GM06990 (cell line): ENCODE measurements at regions not wholly inside any gene's neighbourhood (a gene's known extent, or its start where the extent isn't known, plus 50 kb on each side); places are given as distances from the start of the nearest gene placed in this dataset.

Experiments
- DNase-seq: peaks from one replicate; pipeline ENCODE4 v3.0.0-alpha.2; 2011; ENCODE audit not compliant: insufficient read length; ENCODE audit errors: extremely low read depth
- H3K27me3 ChIP-seq: replicated peaks from 2 replicates; pipeline ENCODE4 v1.6.0; 2011; ENCODE audit warnings: low read length; ENCODE audit not compliant: control insufficient read depth, insufficient read depth
- H3K36me3 ChIP-seq: 2 replicates; pipeline ENCODE4 v1.5.1; 2011; ENCODE audit warnings: low read length; ENCODE audit not compliant: control insufficient read depth, insufficient read depth
- H3K4me3 ChIP-seq: replicated peaks from 2 replicates; pipeline ENCODE4 v1.5.1; 2011; ENCODE audit warnings: low read depth, mild to moderate bottlenecking, control low read depth, low read length
- CTCF ChIP-seq: IDR thresholded peaks from 2 replicates; pipeline ENCODE4 v1.5.1; 2011; ENCODE audit warnings: low read length, control low read depth, mild to moderate bottlenecking, inconsistent platforms; ENCODE audit not compliant: insufficient read depth, poor library complexity, severe bottlenecking

- DNase-seq, result no peak
- TF ChIP-seq CTCF, result no peak
- no peak overlapping the region for H3K4me3 ChIP-seq
- H3K27me3 ChIP-seq, result no peaks in the 10 kb centered on the region
- no peaks in the 10 kb centered on the region for H3K36me3 ChIP-seq
Measured at GRCh38 chr2:66753257-66753656, 318.3 kb downstream of the MEIS1 start.

- no peaks in the 10 kb centered on the region for H3K27me3 ChIP-seq
- no peak for DNase-seq
- TF ChIP-seq CTCF, result no peak
- no peak overlapping the region for H3K4me3 ChIP-seq
- H3K36me3 ChIP-seq, result no peaks in the 10 kb centered on the region
Measured at GRCh38 chr2:66753660-66754059, 318.7 kb downstream of the MEIS1 start.

GRCh38 chr2:66755974-66756373 lies 321.0 kb downstream of the MEIS1 start:
- Histone ChIP-seq H3K27me3 (no peaks in the 10 kb centered on the region), H3K36me3 (no peaks in the 10 kb centered on the region), H3K4me3 (no peak overlapping the region)
- no peak for DNase-seq
- no peak for TF ChIP-seq CTCF

- no peak for DNase-seq
- H3K27me3 ChIP-seq, result no peaks in the 10 kb centered on the region
- no peaks in the 10 kb centered on the region for H3K36me3 ChIP-seq
- no peak overlapping the region for H3K4me3 ChIP-seq
- TF ChIP-seq CTCF, result no peak
Measured at GRCh38 chr2:66761826-66762225, 326.9 kb downstream of the MEIS1 start.

DNA sequence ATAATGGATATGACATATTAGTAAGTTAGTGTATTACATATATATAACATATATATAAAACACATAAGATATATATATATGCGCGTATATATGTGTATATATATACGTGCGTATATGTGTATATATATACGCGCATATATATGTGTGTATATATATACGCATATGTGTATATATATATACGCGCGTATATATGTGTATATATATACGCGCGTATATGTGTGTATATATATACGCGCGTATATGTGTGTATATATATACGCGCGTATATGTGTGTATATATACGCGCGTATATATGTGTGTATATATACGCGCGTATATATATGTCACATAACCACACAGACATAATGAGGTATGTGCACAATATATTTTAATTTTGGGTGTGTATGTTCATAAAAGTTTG lies 327.8 kb downstream of the MEIS1 start:
- no peak for DNase-seq
- no peak for TF ChIP-seq CTCF
- H3K27me3 ChIP-seq, result no peaks in the 10 kb centered on the region
- no peaks in the 10 kb centered on the region for H3K36me3 ChIP-seq
- H3K4me3 ChIP-seq, result no peak overlapping the region

DNA sequence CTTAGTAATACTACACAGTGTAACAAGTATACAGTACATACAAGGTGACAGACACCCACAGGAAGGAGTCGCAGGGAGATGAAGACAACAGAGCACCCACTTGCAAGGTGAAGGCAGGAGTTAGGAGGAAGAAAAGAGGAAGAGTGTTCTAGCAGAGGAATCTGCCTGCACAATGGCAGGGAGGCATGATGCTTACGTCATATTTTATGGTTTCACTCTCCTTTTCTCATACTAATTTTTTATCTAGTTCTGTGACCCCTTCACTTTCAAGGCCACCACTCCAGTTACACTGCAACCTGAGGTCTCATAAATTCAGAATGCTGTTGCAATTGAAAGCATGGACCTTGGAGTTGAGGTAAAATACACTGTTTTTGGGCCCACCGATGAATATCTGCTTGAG lies 331.7 kb downstream of the MEIS1 start:
- no peak for TF ChIP-seq CTCF
- H3K36me3 ChIP-seq, result no peaks in the 10 kb centered on the region
- no peaks in the 10 kb centered on the region for H3K27me3 ChIP-seq
- H3K4me3 ChIP-seq, result no peak overlapping the region
- DNase-seq, result no peak
